Stimulated activated CD4-positive, alpha-beta T cell treated with anti-CD3 and anti-CD28 coated beads, Interleukin-4, amount 100 ng/mL, for 4 hours (primary cell): ENCODE measurements at regions not wholly inside any gene's neighbourhood (a gene's known extent, or its start where the extent isn't known, plus 50 kb on each side); places are given as distances from the start of the nearest gene placed in this dataset.
"Not testable (repeated sequence)": the region's sequence is repeated elsewhere in the genome, so short reads cannot be mapped to it uniquely, and the experiment has no call there.

Experiments
- DNase-seq, 2 experiments: peaks; one replicate each; pipeline ENCODE4 v3.0.0-alpha.2; 2020

DNA sequence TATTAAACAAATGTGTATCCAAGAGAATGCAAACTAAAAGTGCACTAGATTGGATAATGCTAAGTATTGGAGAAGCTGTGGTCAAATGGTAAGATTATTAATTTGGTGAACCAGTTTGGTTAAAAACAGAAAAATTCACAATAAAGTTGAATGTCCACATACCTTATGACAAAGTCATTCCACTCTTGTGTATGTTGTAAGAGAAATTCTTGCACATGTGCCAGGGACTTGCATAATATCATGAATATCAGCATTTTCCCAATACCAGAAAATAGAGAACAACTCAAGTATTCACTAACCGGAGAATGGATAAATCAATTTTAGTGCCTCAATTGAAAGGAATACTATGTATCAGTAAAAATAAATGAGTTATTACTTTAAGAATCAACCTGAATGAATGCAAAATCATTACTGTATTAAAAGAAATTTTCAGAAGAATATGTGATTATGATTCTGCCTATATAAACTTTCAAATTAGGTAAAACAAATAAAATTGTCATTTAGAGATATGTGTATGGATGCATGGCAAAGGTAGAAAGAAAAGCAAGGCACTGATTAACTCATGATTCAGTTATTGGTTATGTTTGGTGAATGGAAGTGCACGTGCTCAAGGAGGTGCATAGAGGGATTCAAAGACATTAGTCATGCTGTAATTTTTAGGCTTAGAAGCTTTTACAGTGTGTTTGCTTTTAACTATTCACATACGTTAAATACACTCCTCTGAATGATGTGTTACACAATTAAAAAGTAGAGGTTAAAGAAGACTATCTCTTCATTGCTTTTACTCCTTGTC, 217.4 kb upstream of the KCNK2 start:
- no peak for DNase-seq

DNA sequence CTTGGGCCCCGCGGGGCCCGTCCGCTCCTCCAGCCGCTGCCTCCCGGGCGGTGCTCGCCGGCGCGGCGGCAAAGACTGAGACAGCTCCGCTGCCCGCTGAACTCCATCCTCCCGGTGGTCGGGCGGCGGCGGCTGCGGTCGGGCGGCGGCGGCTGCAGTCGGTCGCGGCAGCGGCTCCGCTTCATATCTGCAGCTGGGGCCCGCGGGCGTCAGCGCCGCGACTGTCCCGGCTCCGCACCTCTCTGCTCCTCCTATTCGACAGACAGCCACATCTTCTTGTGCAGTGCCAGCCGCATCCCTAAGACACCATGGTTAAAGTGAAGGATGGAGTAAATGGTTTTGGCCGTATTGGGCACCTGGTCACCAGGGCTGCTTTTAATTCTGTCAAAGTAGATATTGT, 212.1 kb upstream of the KCNK2 start:
- DNase-seq = not testable (repeated sequence)

DNA sequence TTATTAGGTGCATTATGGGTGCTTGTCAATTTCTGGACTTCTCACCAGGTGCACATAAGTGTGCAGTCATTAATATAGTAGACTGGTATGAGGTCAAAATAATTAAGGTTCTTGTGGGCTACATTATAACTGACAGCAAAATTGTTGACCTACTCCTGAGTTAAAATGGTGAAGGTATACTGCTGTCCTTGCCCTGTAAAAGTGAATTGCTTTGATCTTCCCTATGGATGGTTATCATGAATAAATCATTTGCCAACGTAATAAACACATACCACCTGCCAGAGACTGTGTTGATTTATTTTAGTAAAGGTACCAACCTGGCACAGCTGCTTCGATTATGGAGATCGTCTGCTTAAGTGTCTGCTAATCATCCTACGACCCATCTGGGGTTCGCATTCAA, 201.6 kb upstream of the KCNK2 start:
- DNase-seq = no peak

DNA sequence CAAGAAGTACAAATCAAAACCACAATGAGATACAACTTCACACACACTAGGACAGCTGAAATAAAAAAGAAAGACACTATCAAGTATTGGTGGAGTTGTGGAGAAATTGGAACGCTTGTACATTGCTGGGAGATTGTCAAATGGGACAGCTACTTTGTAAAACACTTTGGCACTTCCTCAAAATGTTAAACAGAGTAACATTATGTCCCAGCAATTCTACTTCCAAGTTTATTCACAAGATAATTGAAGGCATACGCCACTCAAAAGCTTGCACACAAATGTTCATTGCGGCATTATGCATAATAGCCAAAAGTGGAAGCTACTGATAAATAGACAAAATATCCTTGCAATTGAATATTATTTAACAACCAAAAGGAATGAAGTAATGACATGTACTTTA, 199.9 kb upstream of the KCNK2 start:
- DNase-seq = no peak

DNA sequence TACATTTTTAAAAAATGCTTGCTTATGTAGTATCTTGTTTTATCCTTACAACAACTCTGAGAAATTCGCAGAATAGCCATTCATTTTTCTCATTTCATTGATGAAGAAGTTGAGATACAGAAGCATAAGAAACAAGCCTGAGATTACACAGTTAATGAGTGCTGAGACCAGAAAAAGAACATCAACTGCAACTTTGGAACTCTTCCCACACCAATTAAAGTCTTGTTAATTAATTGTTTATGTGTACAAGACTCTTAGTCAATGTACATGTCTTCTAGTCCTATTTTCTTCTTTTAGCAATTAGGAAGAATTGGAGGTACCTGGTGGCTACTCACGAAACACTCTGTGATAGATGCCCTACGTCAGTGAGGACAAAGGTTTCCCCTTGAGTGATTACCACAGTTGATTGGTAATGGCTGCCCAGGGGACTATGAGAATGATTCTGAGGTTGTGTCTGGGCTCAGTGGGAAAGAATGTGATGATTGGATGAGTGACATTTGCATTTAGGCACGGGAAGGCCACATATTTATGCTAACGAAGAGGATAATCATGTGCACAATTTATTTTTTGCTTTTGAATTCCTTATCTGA, 187.4 kb upstream of the KCNK2 start:
- DNase-seq = no peak

DNA sequence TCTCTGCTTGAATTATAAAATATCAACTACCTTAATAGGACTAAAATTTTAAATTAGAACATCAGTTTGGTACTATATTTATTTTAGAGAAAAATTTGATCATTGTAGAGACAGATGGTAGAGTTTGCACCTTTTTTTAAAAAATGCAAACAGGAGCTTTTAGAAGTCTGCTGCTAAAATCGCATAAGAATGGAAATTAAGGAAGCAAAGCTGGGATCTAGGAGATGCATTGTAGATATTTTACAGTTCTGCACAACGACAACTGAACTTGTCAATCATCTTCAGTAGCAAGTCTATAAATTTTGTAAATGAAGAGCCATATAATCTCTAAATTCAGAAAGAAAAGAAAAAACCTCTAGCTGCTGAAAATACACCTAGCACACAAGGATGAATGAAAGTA, 185.6 kb upstream of the KCNK2 start:
- DNase-seq = no peak

DNA sequence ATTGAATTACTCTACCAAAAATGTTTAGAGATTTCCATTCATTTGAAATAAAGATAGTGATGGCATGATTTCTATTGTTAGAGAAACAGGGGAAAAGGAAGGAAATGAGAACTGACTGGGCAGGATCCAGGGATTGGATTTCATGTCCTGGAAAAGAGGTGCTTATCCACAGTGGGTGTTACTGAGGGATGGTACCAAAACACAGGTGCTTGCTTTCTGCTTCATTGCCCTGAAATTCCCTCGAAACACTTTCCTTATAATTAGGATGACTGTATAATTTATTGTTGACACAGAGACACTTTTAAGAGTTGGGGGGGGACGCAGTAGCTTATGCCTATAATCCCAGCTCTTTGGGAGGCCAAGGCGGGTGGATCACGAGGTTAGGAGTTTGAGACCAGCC, 185.0 kb upstream of the KCNK2 start:
- DNase-seq = no peak

DNA sequence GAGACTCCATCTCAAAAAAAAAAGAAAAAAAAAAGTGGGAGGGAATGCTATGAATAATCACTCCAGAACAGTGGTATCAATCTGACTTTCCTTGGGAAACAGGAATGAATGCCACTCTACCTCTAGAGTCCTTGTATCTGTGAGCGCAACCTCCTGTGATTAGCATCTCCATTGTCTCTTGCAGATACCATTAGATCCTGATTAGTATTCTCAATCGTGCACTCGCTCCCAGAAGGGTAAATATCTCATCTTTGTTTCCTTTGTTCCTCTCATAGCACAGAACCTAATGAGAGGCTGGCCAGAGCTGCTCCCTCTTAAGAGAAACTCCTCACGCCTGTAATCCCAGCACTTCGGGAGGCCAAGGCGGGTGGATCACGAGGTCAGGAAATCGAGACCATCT, 184.4 kb upstream of the KCNK2 start:
- no peak for DNase-seq

DNA sequence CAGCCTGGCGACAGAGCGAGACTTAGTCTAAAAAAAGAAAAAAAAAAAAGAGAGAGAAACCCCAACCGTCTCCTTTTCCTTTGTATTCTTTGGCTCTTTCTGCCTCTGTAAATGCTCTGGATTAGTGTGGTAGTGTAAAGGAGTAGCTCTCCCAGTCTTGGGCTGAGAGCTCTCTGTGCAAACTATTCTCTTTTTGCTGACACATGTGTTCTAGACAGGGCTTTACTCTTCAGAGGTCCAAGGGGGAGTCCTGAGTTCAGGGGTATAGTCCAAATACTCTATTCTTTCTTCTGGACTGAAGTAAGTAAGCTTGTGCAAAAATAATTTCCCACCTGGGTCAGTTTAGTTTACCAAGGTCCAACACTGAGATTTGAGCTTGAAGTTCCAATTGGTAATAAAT, 183.8 kb upstream of the KCNK2 start:
- DNase-seq = no peak

DNA sequence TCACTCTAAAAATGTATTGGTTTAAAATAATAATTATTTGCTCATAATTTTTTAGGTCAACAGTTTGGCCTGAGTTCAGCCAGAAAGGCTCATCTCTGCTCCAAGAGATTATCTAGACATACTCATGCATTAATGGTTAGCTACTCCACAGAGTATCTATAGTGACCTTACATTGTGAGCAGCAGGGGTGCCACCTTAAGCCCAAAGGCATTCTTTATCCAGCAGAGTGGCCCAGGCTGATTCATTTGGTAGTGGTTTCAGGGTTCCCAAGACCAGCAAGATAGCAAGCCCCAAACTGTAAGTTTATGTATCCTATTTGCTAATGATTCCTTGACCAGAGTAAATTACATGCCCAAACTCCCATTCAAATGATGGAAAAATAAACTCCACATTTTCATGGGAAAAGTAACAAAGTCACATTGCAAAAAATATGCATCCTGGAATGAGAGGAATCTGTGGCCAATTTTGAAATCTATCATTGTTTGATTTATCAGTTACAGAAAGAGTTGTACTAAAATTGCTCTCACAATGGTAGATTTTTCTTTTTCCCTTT, 182.6 kb upstream of the KCNK2 start:
- DNase-seq = no peak

DNA sequence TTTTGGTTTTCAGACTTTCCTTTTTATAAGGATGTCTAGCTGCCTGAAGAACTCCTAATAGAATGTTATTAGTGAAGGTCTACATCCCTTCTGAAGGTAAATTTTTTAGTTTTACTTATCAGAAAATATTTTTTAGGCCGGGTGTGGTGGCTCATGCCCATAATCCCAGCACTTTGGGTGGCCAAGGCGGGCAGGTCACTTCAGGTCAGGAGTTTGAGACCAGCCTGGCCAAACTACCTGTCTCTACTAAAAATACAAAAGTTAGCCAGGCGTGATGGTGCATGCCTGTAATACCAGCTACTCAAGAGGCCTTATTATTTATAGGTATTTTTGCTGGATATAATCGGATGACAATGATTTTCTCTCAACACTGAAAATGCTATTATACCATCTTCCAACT, 181.9 kb upstream of the KCNK2 start:
- DNase-seq = no peak

DNA sequence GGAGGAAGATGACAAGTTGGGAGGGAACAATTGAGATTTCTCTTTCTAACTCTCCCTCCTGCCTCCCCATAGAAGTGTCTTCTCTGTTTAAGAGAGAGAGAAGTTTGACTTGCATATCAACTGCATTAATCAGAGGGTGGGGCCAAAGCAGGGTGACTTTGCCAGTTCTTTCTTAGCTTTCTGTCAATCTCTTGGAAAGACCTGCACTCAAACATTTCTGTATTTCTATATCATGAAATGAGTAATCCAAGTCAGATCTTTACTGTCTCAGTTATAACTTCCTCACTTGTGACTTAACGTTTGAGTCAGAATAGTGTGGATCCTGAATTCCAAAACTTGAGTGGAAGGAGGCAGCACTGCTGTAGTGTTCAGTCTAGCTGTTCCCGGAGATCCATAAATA, 180.8 kb upstream of the KCNK2 start:
- DNase-seq = no peak

DNA sequence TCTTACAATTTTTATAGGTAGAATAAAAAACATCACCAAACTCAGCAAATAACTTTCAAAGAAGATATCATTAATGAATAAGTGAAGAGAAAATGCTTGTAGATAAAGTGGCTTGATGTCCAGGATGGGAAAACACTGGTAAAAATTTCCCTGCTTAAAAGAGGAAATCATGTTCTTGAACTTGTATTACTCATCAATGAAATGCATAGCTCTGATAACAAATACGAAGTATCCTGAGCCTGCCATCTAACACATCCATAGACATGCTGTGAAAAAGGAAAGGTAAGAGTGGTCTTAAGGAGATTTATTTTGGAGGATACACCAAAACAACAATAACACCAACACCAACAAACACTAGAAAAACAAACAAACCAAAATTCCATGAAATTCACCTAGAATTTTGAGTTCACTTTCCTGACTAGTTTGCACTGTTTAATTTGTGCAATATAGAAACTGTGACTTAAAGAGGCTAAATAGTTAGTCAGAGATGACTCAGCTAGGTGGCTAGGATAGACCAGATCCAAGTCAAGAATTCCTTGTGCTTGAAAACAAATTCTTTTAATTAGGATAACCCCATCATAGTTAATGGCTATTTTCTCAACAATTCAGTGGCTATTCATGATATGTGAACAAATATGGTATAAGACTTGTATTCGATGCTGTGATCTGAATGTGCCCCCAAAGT, 179.8 kb upstream of the KCNK2 start:
- DNase-seq = no peak

DNA sequence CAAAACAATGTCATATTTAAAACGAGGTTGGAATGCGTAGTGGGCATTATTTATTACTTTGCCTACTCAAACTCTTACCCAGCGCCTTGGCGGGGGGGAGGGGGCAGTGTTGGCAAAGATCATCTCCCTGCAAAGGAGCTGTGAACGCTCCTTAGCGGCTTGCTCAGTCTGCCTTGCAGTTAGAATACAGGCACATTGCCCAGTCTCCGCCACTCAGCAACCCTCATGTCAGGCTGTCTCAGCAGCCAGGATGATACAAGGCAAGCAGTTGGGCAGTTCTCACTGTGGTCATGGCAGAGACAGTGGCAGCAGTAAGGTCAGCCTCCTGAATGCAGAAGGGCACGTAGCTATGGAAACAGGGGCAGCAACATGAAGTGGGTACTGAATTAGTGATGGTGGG, 170.4 kb upstream of the KCNK2 start:
- no peak for DNase-seq

DNA sequence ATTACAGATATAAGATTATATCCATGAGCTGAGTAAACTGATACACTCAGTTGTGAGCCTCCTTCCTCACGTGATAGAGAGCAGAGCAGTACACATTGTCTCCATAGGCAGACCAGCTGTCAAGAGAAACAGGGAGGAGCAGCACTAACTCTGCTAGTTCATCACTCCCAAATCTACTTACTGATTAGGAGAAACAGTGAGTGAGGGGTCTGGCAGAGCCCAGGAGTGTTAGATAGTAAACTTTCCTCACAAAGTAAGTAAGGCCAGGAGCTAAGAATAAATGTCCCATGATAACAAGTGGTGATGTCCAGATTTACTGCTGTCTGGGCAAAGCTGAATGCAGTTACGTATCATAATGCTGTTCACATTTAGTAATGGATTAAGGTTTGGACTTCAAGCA, 168.6 kb upstream of the KCNK2 start:
- no peak for DNase-seq

DNA sequence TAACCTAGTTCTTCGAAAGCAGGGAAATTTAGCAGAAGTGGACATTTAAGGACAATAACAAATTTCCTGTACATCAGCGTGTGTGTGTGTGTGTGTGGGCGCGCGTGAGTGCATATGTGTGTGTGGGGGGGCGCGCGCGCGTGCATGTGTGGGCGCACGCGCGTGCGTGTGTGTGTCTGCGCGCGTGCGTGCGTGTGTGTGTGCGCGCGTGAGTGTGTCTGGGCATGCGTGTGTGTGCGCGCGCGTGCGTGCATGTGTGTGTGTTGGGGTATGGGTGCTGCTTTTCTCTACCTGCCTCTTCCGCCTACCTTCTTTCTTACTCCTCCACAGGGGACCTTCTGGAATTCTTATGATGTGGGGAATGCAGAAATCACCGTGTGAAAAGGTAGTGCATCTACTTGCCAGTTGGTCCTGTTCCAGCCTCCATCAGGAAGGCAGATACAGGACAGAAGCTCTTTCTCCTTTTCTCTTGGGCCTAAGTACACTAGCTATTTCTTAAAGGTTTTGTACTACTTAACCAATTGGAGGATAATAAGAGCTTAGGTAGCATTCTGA, 165.4 kb upstream of the KCNK2 start:
- no peak for DNase-seq

DNA sequence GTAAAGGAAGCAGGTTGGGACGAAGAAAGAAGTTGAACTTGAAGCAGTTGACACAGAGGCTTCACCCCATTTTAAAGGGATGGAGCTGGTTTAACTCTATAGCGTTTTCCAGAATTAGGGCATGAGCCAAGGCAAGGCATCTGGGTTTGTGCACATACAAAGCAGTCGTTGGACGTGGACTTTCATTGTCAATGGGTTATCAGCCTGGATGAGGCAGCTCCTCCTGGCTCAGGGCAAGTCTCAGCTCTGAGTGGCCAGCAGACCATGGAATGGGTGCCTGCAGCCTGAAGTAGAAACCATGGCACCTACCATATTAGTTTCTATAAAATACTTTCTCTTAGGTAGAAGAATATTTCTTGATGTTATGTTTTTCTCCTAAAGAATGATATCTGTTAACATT, 163.8 kb upstream of the KCNK2 start:
- no peak for DNase-seq

DNA sequence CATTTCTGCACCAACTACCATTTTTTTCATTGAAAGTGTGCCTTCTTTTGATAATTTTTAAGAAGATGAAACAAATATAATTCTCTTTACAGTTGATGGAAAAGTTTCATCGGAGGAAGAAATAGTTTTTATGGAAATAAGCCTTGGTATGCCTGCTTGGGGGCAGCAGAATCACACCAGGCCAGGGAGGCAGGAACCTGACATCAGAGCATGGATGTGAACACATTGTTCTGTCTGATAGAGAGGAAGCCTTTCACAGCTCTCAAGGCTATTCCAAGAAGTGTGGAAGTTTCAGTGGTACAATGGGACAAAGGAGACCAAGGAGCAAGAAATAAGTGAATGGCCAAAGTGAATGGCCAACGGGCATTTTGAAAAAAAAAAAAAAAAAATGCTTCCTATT, 162.2 kb upstream of the KCNK2 start:
- DNase-seq = no peak

DNA sequence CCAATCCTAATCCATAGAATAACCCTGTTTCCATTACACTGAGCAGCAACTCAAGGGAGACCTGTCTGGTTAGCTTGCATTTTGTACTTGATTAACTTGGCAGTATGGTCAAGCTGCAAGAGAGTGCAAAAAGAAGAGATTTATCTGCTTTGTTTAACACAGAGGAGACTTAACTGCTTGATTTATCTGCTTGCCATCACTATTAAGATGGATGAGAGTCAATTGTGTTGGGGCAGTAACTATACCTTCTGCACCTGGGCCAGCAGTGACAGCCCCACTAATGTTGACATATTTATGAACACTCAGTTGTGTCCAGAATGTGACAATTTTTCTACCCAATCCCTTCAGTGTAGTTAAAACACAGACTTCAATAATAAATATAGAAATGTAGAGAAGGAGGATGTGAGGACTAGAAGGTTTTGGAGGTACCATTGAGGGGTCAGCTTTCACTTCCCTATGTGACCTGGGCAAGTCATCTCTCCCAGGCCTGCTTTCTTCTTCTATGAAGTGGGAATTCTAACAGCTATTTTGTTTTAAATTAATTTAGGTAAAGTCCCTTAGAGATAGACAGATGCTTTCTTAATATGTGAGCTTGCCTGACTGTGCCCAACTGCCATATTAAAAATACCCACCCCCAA, 159.1 kb upstream of the KCNK2 start:
- DNase-seq = no peak

DNA sequence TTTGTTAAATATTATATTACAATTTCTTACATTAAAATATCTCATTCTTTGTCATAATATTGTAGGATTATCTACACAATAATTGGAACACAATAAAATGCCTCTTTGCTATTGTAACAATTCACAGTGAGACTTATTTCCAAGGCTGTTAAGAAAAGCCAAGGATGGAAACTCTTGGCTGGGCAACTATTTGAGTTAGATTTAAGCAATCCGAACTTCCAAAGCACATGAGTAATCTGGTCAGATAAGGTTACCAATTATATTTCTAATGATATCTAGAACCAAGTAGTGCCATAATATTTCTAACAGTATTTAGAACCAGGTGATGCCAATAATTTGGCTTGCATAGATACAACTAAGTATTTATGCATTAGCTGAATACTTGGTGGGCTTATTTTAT, 154.7 kb upstream of the KCNK2 start:
- DNase-seq = no peak

DNA sequence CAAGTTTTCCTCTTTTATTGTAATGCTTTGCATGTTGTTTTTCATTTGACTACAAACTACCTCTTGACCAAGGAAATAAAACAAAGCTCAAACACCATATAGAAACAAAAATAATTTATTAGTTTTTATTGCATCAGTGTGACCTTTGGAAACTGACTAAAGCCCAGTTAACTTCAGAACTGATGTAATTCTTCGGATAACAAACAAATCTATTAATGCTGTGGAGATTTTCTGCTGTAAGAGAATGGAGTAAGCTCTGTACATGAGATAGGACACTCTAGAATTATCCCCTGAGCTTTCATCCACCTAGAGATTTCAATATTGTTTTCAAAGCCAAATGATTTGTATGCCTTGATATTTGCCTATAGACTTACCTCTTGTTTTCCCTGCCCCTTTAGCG, 154.0 kb upstream of the KCNK2 start:
- no peak for DNase-seq

DNA sequence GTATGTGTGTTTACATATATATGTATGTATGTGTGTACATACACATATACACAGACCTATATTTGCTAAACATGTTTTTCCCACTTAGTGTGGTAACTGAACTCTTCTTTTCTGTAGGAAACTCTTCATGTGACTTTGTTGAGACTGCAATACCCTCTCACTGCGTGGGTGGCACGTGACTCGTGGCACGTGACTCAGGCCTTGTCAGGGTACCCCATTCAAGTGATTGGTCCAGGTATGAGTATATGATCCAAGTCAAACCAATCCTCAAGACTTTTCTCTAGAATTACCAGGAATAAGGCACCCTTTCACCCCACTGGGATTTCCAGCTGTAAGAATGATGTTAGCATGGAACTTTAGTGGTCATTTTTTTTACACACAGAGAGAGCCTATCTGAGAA, 149.2 kb upstream of the KCNK2 start:
- DNase-seq = peak in 1 of 2 experiments; percentile 2

DNA sequence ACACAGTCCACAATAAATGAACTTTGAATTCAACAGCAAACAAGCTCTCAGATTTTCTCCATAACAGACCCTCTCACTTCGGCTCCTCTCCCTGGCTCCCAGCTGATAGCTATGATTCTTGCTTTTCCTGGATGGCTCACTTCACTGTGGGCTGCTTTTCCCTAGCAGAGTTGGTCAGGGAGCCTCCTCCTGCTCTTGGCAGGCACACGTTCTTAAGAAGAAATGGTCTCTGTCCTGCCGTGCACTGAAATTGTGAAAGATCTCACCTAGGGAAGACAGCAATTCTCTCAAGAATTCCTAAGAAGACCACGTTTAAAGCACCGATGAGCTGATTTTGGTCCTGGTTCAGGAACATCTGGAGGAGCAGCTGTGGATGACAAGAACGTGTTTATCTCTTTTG, 148.5 kb upstream of the KCNK2 start:
- no peak for DNase-seq
